ENCODE measurements at regions not wholly inside any gene's neighbourhood (a gene's known extent, or its start where the extent isn't known, plus 50 kb on each side); places are given as distances from the start of the nearest gene placed in this dataset.

- POLR2A ChIA-PET: no interaction called here
- ATAC-seq (no peak), DNase-seq (no peak)
- intact Hi-C loops (cut with DNase I, micrococcal nuclease): loop anchor here in 1 of 2 experiments (5.0 kb wide), 1 partner anchor 442 kb away; no protein-coding TSS in a partner anchor
- Mint-ChIP-seq H3K4me3 (no peak overlapping the region), H3K27me3 (peaks cover 10% of the 10 kb centered on the region), H3K27ac (no peak overlapping the region), H3K9me3 (ENCODE audit: low read depth) (peaks cover 5% of the 10 kb centered on the region), H3K36me3 (ENCODE audit: low read depth) (no peaks in the 10 kb centered on the region), H3K4me1 (no peaks in the 10 kb centered on the region)
- CTCF ChIA-PET: no interaction called here
Measured at GRCh38 chr6:148658681-148659430, 88.0 kb upstream of the UST start.

GRCh38 chr6:148667395-148667794 is 79.4 kb upstream of the UST start:
- ChIA-PET CTCF (no interaction called here), POLR2A (no interaction called here)
- H3K4me3 Mint-ChIP-seq: no peak overlapping the region
- H3K9me3 Mint-ChIP-seq (ENCODE audit: low read depth): peaks cover 37% of the 10 kb centered on the region
- no peak overlapping the region for H3K27ac Mint-ChIP-seq
- intact Hi-C loops (cut with DNase I, micrococcal nuclease): no loop called here
- H3K4me1 Mint-ChIP-seq: no peaks in the 10 kb centered on the region
- no peaks in the 10 kb centered on the region for H3K36me3 Mint-ChIP-seq (ENCODE audit: low read depth)
- ATAC-seq (no peak), DNase-seq (no peak)
- H3K27me3 Mint-ChIP-seq: peaks cover 3% of the 10 kb centered on the region

GRCh38 chr6:148671085-148671484 is 75.7 kb upstream of the UST start:
- Mint-ChIP-seq H3K4me3 (no peak overlapping the region), H3K36me3 (ENCODE audit: low read depth) (no peaks in the 10 kb centered on the region), H3K9me3 (ENCODE audit: low read depth) (peaks cover 39% of the 10 kb centered on the region), H3K4me1 (no peaks in the 10 kb centered on the region), H3K27ac (no peak overlapping the region), H3K27me3 (peaks cover 3% of the 10 kb centered on the region)
- intact Hi-C loops (cut with DNase I, micrococcal nuclease): no loop called here
- ChIA-PET POLR2A (no interaction called here), CTCF (no interaction called here)
- ATAC-seq: no peak
- no peak for DNase-seq

- ChIA-PET POLR2A (no interaction called here), CTCF (no interaction called here)
- H3K4me1 Mint-ChIP-seq: no peaks in the 10 kb centered on the region
- peaks cover 4% of the 10 kb centered on the region for H3K27me3 Mint-ChIP-seq
- intact Hi-C loops (cut with DNase I, micrococcal nuclease): no loop called here
- H3K36me3 Mint-ChIP-seq (ENCODE audit: low read depth): no peaks in the 10 kb centered on the region
- H3K27ac Mint-ChIP-seq: no peak overlapping the region
- no peak overlapping the region for H3K4me3 Mint-ChIP-seq
- peaks cover 31% of the 10 kb centered on the region for H3K9me3 Mint-ChIP-seq (ENCODE audit: low read depth)
- DNase-seq: no peak
- no peak for ATAC-seq
Measured at GRCh38 chr6:148671952-148672351, 74.9 kb upstream of the UST start.

- Mint-ChIP-seq H3K27ac (no peak overlapping the region), H3K4me3 (no peak overlapping the region), H3K9me3 (ENCODE audit: low read depth) (peaks cover 16% of the 10 kb centered on the region), H3K27me3 (peaks cover 13% of the 10 kb centered on the region), H3K36me3 (ENCODE audit: low read depth) (no peaks in the 10 kb centered on the region), H3K4me1 (no peaks in the 10 kb centered on the region)
- ChIA-PET POLR2A (no interaction called here), CTCF (interaction anchor here (1.4 kb wide), 1 partner anchor 8 kb away, joined by 7 read pairs; no protein-coding TSS in a partner anchor)
- intact Hi-C loops (cut with DNase I, micrococcal nuclease): no loop called here
- ATAC-seq (no peak), DNase-seq (no peak)
Measured at GRCh38 chr6:148674306-148674705, 72.5 kb upstream of the UST start.

DNA sequence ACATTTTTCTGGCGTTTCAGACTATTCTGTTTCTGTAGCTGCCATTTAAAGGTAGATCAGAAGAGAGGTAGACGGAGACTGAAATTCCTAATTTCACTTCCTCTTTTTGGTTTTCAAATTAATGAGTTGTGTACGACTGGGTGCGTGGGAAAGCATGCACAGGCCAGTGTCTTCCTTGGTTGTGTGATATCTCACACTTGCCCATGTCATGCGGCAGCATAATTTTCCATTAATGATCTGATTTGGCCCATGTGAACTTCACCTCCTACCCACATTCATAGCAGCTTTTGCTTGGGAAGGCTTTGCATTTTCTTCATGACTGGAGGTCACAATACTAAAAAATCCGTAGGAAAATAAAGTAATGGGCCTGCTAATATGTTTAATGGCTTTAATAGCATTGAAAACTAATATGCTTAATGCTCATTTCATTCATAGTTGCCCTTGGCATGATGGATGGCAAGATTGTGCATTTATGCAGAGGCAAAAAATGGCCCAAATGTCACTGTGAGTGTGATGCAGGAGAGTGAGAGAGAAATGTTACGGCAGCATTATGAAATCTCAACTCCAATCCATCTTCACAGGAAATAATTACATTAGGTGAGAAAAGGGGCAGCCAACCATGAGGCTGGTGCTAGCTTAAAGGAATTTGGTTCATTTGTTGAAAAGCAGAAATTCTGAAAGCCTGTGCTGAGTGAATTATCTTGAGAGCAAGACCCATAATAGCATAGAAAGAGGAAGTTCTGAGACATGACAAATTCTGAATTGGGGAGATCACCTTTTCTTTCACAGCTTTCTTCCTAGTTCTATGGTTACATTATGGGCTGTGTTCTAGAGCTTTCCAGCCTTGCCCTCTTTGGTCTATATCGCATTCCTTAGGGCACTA is 69.0 kb upstream of the UST start:
- no peak for ATAC-seq
- Mint-ChIP-seq H3K36me3 (ENCODE audit: low read depth) (no peaks in the 10 kb centered on the region), H3K4me3 (no peak overlapping the region), H3K9me3 (ENCODE audit: low read depth) (peaks cover 4% of the 10 kb centered on the region), H3K4me1 (no peaks in the 10 kb centered on the region), H3K27ac (no peak overlapping the region), H3K27me3 (peaks cover 18% of the 10 kb centered on the region)
- ChIA-PET POLR2A (no interaction called here), CTCF (no interaction called here)
- intact Hi-C loops (cut with DNase I, micrococcal nuclease): no loop called here
- DNase-seq: no peak

DNA sequence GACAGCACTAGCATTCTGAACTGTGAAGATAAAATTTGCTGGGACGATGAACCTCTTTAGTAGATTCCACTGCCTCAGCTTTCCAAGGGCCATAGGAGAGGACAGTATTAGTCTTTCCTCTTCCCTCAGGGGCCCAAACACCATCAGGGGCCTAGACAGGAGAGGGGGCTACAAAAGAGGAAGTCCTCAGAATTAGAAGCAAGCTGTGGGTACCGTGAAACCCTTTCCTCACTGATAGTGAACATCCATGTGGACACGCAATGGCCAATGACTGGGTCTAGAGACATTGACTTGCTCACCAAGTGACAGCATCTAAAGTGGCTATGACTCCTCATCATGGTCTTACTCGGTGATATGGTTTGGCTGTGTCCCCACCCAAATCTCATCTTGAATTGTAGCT is 68.1 kb upstream of the UST start:
- Mint-ChIP-seq H3K36me3 (ENCODE audit: low read depth) (no peaks in the 10 kb centered on the region), H3K9me3 (ENCODE audit: low read depth) (no peaks in the 10 kb centered on the region), H3K27me3 (peaks cover 18% of the 10 kb centered on the region), H3K4me1 (no peaks in the 10 kb centered on the region), H3K4me3 (no peak overlapping the region), H3K27ac (no peak overlapping the region)
- POLR2A ChIA-PET: no interaction called here
- CTCF ChIA-PET: interaction anchor here (0.6 kb wide), 1 partner anchor 784 kb away, joined by 3 read pairs; no protein-coding TSS in a partner anchor
- ATAC-seq (no peak), DNase-seq (no peak)
- intact Hi-C loops (cut with DNase I, micrococcal nuclease): no loop called here

- no peaks in the 10 kb centered on the region for H3K4me1 Mint-ChIP-seq
- H3K36me3 Mint-ChIP-seq (ENCODE audit: low read depth): no peaks in the 10 kb centered on the region
- intact Hi-C loops (cut with DNase I, micrococcal nuclease): no loop called here
- H3K27me3 Mint-ChIP-seq: peaks cover 14% of the 10 kb centered on the region
- CTCF ChIA-PET: interaction anchor here (2.0 kb wide), 1 partner anchor 8 kb away, joined by 7 read pairs; no protein-coding TSS in a partner anchor
- H3K4me3 Mint-ChIP-seq: no peak overlapping the region
- H3K27ac Mint-ChIP-seq: no peak overlapping the region
- ATAC-seq: no peak
- POLR2A ChIA-PET: no interaction called here
- no peak for DNase-seq
- H3K9me3 Mint-ChIP-seq (ENCODE audit: low read depth): no peaks in the 10 kb centered on the region
Measured at GRCh38 chr6:148681666-148682065, 65.2 kb upstream of the UST start.

DNA sequence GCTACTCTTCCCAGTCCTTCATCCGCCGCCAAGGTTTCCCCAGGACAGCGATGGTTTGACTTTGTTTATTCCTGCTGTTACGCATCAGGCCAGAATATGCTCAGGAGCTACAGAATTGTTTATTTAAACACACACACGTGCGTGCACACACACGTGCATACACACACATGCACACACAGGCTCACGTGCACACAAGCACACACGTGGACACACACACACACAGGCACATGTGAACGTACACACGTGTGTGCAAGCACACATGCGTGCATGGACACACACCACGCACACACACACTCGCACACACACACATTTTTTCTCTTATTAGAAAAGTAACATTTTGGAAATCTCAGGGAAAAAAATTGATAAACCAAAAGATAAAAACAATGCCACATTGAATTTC is 64.6 kb upstream of the UST start:
- Mint-ChIP-seq H3K9me3 (ENCODE audit: low read depth) (no peaks in the 10 kb centered on the region), H3K4me1 (no peaks in the 10 kb centered on the region), H3K4me3 (no peak overlapping the region), H3K36me3 (ENCODE audit: low read depth) (no peaks in the 10 kb centered on the region), H3K27me3 (peaks cover 12% of the 10 kb centered on the region), H3K27ac (no peak overlapping the region)
- intact Hi-C loops (cut with DNase I, micrococcal nuclease): no loop called here
- ChIA-PET POLR2A (no interaction called here), CTCF (interaction anchor here (2.0 kb wide), 1 partner anchor 9 kb away, joined by 7 read pairs; no protein-coding TSS in a partner anchor)
- DNase-seq (no peak), ATAC-seq (no peak)

- no peaks in the 10 kb centered on the region for H3K4me1 Mint-ChIP-seq
- DNase-seq (no peak), ATAC-seq (no peak)
- H3K4me3 Mint-ChIP-seq: no peak overlapping the region
- H3K27me3 Mint-ChIP-seq: peaks cover 10% of the 10 kb centered on the region
- CTCF ChIA-PET: interaction anchor here (0.7 to 2.0 kb wide), 2 partner anchors 10 to 17 kb away, joined by 3 to 7 read pairs; no protein-coding TSS in a partner anchor
- no peaks in the 10 kb centered on the region for H3K36me3 Mint-ChIP-seq (ENCODE audit: low read depth)
- POLR2A ChIA-PET: no interaction called here
- intact Hi-C loops (cut with DNase I, micrococcal nuclease): no loop called here
- no peak overlapping the region for H3K27ac Mint-ChIP-seq
- H3K9me3 Mint-ChIP-seq (ENCODE audit: low read depth): no peaks in the 10 kb centered on the region
Measured at GRCh38 chr6:148682990-148683389, 63.8 kb upstream of the UST start.

- Mint-ChIP-seq H3K4me1 (no peaks in the 10 kb centered on the region), H3K27me3 (no peaks in the 10 kb centered on the region), H3K27ac (no peak overlapping the region), H3K9me3 (ENCODE audit: low read depth) (no peaks in the 10 kb centered on the region), H3K36me3 (ENCODE audit: low read depth) (no peaks in the 10 kb centered on the region), H3K4me3 (no peak overlapping the region)
- intact Hi-C loops (cut with DNase I, micrococcal nuclease): no loop called here
- ChIA-PET CTCF (no interaction called here), POLR2A (no interaction called here)
- ATAC-seq: no peak
- DNase-seq: no peak
Measured at GRCh38 chr6:148689168-148689567, 57.7 kb upstream of the UST start.

All from activated CD4-positive, alpha-beta T cell treated with anti-CD3 and anti-CD28 coated beads for 36 hours (primary cell).